ENCODE measurements at regions not wholly inside any gene's neighbourhood (a gene's known extent, or its start where the extent isn't known, plus 50 kb on each side); places are given as distances from the start of the nearest gene placed in this dataset.

- no peak overlapping the region for H3K27ac ChIP-seq (ENCODE audit: low read depth, low read length)
- CTCF ChIA-PET (ENCODE audit: partially characterized antibody) = no interaction called here
- H3K23me2 ChIP-seq (ENCODE audit: low read depth, low read length) = no peaks in the 10 kb centered on the region; the same call in 1 of the 2 replicates
- H4K5ac ChIP-seq (ENCODE audit: insufficient read length, low read depth, low read length) = no peak overlapping the region
- H3K79me2 ChIP-seq (ENCODE audit: control insufficient read depth in 1 of 2, insufficient read depth in 2 of 2, low read length in 2 of 2) = no peaks in the 10 kb centered on the region
- no peak overlapping the region for H3K23ac ChIP-seq (ENCODE audit: insufficient read length)
- no peak overlapping the region for H4K8ac ChIP-seq (ENCODE audit: extremely low read depth, insufficient read depth, low read length)
- no peak overlapping the region for H3K4ac ChIP-seq (replicated peaks; ENCODE audit: insufficient read length, low read depth, low read length)
- no peak overlapping the region for H3K56ac ChIP-seq (replicated peaks; ENCODE audit: insufficient read length, low read depth, low read length)
- H2BK20ac ChIP-seq (ENCODE audit: low read length) = no peak overlapping the region
- no peak overlapping the region for H3K4me2 ChIP-seq (ENCODE audit: insufficient read depth in 1 of 2, low read depth in 2 of 2, low read length in 2 of 2)
- H2BK12ac ChIP-seq (ENCODE audit: low read depth, low read length) = no peak overlapping the region
- no peaks in the 10 kb centered on the region for H3K27me3 ChIP-seq (replicated peaks in 1 of 4; ENCODE audit: control insufficient read depth in 3 of 4, extremely low read depth in 1 of 4, insufficient read depth in 3 of 4, low read length in 3 of 4)
- H3K36me3 ChIP-seq (ENCODE audit: control insufficient read depth in 2 of 4, insufficient read depth in 4 of 4, low read length in 3 of 4) = peaks cover 0 to 14% (median 6%) of the 10 kb centered on the region in 4 experiments; a peak in 3 of 8 replicates
- no peak overlapping the region for H4K91ac ChIP-seq (replicated peaks; ENCODE audit: insufficient read length, low read length)
- no peak overlapping the region for H2BK15ac ChIP-seq (ENCODE audit: low read length)
- H2AK5ac ChIP-seq (ENCODE audit: low read depth, low read length) = no peak overlapping the region
- H4K20me1 ChIP-seq (replicated peaks in 1 of 2; ENCODE audit: control insufficient read depth in 1 of 2, insufficient read depth in 2 of 2, low read length in 2 of 2) = peaks cover 0 to 4% of the 10 kb centered on the region in 2 experiments
- H3K9ac ChIP-seq (replicated peaks in 1 of 4; ENCODE audit: extremely low read depth in 1 of 4, low read depth in 3 of 4, low read length in 3 of 4) = no peak overlapping the region
- no peaks in the 10 kb centered on the region for H3K9me3 ChIP-seq (ENCODE audit: insufficient read depth in 2 of 2, low read depth in 1 of 2, low read length in 1 of 2)
- H3K14ac ChIP-seq (ENCODE audit: insufficient read length) = no peak overlapping the region
- no peak overlapping the region for H2AFZ ChIP-seq (ENCODE audit: low read length)
- WGBS, 2 experiments (ENCODE audit: extremely low coverage in 1 of 2, insufficient coverage in 1 of 2, insufficient read length in 1 of 2, insufficient replicate concordance in 2 of 2, low coverage in 1 of 2, low lambda C conversion rate in 2 of 2, missing lambda C conversion rate in 1 of 2) = 96% methylated on average over 2 of the region's 2 CpGs; no CpG with 5 or more reads in 1 of the 2 experiments
- H3K79me1 ChIP-seq (ENCODE audit: low read depth, low read length) = no peaks in the 10 kb centered on the region
- H3K4me3 ChIP-seq (ENCODE audit: extremely low read depth in 1 of 4, insufficient read depth in 2 of 4, low read depth in 3 of 4, low read length in 4 of 4) = no peak overlapping the region
- H2BK120ac ChIP-seq (replicated peaks; ENCODE audit: low read depth, low read length) = no peak overlapping the region
- no peak for FAIRE-seq
- no peak for DNase-seq (ENCODE audit: low read depth in 1 of 2, low spot score in 2 of 2)
- H2BK5ac ChIP-seq (ENCODE audit: low read depth, low read length) = no peak overlapping the region
- H3K4me1 ChIP-seq (replicated peaks in 1 of 4; ENCODE audit: control insufficient read depth in 3 of 4, insufficient read depth in 4 of 4, low read length in 3 of 4) = no peaks in the 10 kb centered on the region
- H3K18ac ChIP-seq (ENCODE audit: extremely low read depth, low read length) = no peak overlapping the region
- POLR2A ChIA-PET (ENCODE audit: partially characterized antibody) = interaction anchor here (2.2 kb wide), 1 partner anchor 9 kb away, joined by 7 read pairs; no protein-coding TSS in a partner anchor
- no peak for TF ChIP-seq CREB1 (IDR thresholded peaks at IDR 0.05)
- no peak for TF ChIP-seq CHD2 (IDR thresholded peaks at IDR 0.05; ENCODE audit: low read length)
- TF ChIP-seq TEAD4 (IDR thresholded peaks at IDR 0.05; ENCODE audit: low read depth, low read length) = no peak
- no peak for TF ChIP-seq SIN3A (conservative IDR thresholded peaks at IDR 0.05 in 1 of 2, IDR thresholded peaks at IDR 0.05 in 1 of 2; ENCODE audit: low read depth in 1 of 2, low read length in 2 of 2)
- TF ChIP-seq MAX (IDR thresholded peaks at IDR 0.05) = no peak
- no peak for TF ChIP-seq GABPA (IDR thresholded peaks at IDR 0.05; ENCODE audit: borderline replicate concordance, insufficient read depth, low read length)
Observed at GRCh38 chr2:209314653-209315052, 109.2 kb upstream of the MAP2 start.
